ENCODE measurements at regions not wholly inside any gene's neighbourhood (a gene's known extent, or its start where the extent isn't known, plus 50 kb on each side); places are given as distances from the start of the nearest gene placed in this dataset.

DNA sequence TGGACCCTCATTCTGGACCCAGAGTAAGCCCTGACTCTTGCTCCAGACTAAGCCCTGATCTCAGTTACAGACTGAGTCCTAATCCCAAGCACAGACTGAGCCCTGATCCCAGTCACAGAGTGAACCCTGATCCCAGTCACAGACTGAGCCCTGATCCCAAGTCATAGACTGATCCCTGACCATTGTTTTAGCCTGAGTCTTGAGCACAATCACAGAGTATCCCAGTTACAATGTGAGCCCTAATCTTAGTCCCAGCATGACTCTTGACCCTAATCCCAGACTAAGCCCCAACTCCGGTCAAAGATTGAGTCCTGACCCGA is 240.6 kb downstream of the RBM19 start:
- Histone ChIP-seq H2AK5ac (ENCODE audit: insufficient read length, low read length) (no peak overlapping the region), H3K9me3 (ENCODE audit: control insufficient read depth, low read depth, low read length) (no peaks in the 10 kb centered on the region), H3K9ac (ENCODE audit: extremely low read depth, insufficient read length, low read length) (no peak overlapping the region), H3K56ac (ENCODE audit: insufficient read length, low read depth, low read length) (no peak overlapping the region), H3K79me1 (ENCODE audit: insufficient read depth, low read depth, low read length, poor library complexity, severe bottlenecking) (no peaks in the 10 kb centered on the region), H2AFZ (ENCODE audit: low read length) (no peak overlapping the region), H4K5ac (ENCODE audit: insufficient read length, low read depth, low read length) (no peak overlapping the region), H2BK20ac (ENCODE audit: low read depth, low read length, poor library complexity, severe bottlenecking) (no peak overlapping the region), H2BK12ac (ENCODE audit: insufficient read length, low read depth, low read length) (no peak overlapping the region), H3T11ph (ENCODE audit: low read length) (no peak overlapping the region), H3K27me3 (ENCODE audit: insufficient read depth, low read length) (no peaks in the 10 kb centered on the region), H3K27ac (ENCODE audit: insufficient read length, low read depth, low read length) (no peak overlapping the region), H3K18ac (ENCODE audit: insufficient read length, low read depth, low read length) (no peak overlapping the region), H3K4me2 (ENCODE audit: insufficient read depth, insufficient read length, low read length) (no peak overlapping the region), H4K20me1 (ENCODE audit: control insufficient read depth, insufficient read depth, insufficient read length) (no peaks in the 10 kb centered on the region), H2BK120ac (ENCODE audit: low read depth, low read length, poor library complexity, severe bottlenecking) (no peak overlapping the region), H3K4ac (ENCODE audit: low read depth, low read length) (no peak overlapping the region), H3K14ac (ENCODE audit: insufficient read depth, low read length) (no peak overlapping the region), H3K23me2 (ENCODE audit: insufficient read length, low read depth, low read length, poor library complexity, severe bottlenecking) (no peaks in the 10 kb centered on the region), H2BK15ac (ENCODE audit: low read depth, low read length) (no peak overlapping the region), H3K79me2 (ENCODE audit: insufficient read depth, low read length) (no peaks in the 10 kb centered on the region), H3K4me1 (ENCODE audit: insufficient read depth, low read length) (no peaks in the 10 kb centered on the region), H2BK5ac (ENCODE audit: insufficient read length, low read length) (no peak overlapping the region), H4K8ac (replicated peaks; ENCODE audit: insufficient read length, low read depth, low read length) (no peak overlapping the region), H3K23ac (ENCODE audit: insufficient read length, low read depth, low read length) (no peak overlapping the region), H4K91ac (ENCODE audit: insufficient read length, low read depth, low read length) (no peak overlapping the region)
- Mint-ChIP-seq H3K36me3 (ENCODE audit: insufficient read depth in 1 of 3, low read depth in 3 of 3) (no peaks in the 10 kb centered on the region), H3K27ac (no peak overlapping the region; a peak in 1 of 7 replicates), H3K27me3 (ENCODE audit: low read depth) (peaks cover 36% of the 10 kb centered on the region), H3K9me3 (no peaks in the 10 kb centered on the region), H3K4me3 (no peak overlapping the region), H3K4me1 (peaks cover 12% of the 10 kb centered on the region in 2 experiments)
- no peak for DNase-seq
- TF ChIP-seq, protein P1, sequence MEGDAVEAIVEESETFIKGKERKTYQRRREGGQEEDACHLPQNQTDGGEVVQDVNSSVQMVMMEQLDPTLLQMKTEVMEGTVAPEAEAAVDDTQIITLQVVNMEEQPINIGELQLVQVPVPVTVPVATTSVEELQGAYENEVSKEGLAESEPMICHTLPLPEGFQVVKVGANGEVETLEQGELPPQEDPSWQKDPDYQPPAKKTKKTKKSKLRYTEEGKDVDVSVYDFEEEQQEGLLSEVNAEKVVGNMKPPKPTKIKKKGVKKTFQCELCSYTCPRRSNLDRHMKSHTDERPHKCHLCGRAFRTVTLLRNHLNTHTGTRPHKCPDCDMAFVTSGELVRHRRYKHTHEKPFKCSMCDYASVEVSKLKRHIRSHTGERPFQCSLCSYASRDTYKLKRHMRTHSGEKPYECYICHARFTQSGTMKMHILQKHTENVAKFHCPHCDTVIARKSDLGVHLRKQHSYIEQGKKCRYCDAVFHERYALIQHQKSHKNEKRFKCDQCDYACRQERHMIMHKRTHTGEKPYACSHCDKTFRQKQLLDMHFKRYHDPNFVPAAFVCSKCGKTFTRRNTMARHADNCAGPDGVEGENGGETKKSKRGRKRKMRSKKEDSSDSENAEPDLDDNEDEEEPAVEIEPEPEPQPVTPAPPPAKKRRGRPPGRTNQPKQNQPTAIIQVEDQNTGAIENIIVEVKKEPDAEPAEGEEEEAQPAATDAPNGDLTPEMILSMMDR (conservative IDR thresholded peaks at IDR 0.05): no peak
- WGBS (ENCODE audit: extremely low coverage, insufficient read length, low lambda C conversion rate): no CpG with 5 or more reads among the region's 2 CpGs

All from H9 (cell line).